ENCODE measurements at regions not wholly inside any gene's neighbourhood (a gene's known extent, or its start where the extent isn't known, plus 50 kb on each side); places are given as distances from the start of the nearest gene placed in this dataset.

DNA sequence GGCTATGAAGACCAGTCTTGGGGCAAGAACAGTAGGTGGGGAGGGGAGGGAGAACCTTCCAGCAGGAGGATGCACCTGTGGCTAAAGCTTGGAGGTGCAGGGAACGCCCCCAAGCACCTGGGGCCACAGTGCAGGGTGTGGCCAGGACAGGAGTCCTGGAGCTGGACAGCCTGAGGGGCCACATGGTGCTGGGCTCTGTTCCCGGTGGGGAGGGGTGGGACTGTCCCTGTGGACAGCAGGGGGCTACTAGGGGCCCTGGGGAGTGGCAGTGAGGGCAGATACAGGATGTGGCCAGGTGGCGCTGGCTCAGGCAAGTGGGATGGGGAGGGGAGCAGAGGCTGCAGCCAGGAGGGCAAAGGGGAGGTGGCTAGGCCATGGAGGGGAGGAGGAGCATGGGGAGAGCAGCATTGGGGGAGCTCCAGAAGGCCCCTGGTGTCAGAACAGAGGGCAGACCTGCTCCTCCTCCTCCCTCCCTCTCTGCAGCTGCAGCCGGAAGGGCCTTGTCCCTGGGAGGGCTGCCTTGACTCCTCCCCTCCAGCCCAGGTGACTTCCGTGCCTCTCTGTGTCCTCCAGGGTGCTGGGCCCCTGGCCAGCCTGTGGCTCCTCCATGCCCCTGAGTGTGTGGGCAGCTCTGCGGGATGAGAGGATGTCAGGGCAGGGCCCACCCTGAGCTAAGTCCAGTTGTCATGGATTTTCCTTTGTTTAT, 68.4 kb upstream of the DLK1 start:
- no peak for TF ChIP-seq POLR2A (IDR thresholded peaks at IDR 0.05)
- TF ChIP-seq, protein P1, sequence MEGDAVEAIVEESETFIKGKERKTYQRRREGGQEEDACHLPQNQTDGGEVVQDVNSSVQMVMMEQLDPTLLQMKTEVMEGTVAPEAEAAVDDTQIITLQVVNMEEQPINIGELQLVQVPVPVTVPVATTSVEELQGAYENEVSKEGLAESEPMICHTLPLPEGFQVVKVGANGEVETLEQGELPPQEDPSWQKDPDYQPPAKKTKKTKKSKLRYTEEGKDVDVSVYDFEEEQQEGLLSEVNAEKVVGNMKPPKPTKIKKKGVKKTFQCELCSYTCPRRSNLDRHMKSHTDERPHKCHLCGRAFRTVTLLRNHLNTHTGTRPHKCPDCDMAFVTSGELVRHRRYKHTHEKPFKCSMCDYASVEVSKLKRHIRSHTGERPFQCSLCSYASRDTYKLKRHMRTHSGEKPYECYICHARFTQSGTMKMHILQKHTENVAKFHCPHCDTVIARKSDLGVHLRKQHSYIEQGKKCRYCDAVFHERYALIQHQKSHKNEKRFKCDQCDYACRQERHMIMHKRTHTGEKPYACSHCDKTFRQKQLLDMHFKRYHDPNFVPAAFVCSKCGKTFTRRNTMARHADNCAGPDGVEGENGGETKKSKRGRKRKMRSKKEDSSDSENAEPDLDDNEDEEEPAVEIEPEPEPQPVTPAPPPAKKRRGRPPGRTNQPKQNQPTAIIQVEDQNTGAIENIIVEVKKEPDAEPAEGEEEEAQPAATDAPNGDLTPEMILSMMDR (IDR thresholded peaks at IDR 0.05): no peak
- H3K36me3 ChIP-seq: no peaks in the 10 kb centered on the region
- intact Hi-C loops (cut with DNase I; ENCODE audit: low total_unique reads): loop anchor here (10.0 kb wide), 1 partner anchor 214 kb away; no protein-coding TSS in a partner anchor
- H3K27ac ChIP-seq: no peak overlapping the region
- DNase-seq: no peak
- H3K4me1 ChIP-seq: no peaks in the 10 kb centered on the region
- no peaks in the 10 kb centered on the region for H3K9me3 ChIP-seq
- no peak overlapping the region for H3K4me3 ChIP-seq
- peaks cover 0 to 8% of the 10 kb centered on the region in 2 donors for H3K27me3 ChIP-seq

DNA sequence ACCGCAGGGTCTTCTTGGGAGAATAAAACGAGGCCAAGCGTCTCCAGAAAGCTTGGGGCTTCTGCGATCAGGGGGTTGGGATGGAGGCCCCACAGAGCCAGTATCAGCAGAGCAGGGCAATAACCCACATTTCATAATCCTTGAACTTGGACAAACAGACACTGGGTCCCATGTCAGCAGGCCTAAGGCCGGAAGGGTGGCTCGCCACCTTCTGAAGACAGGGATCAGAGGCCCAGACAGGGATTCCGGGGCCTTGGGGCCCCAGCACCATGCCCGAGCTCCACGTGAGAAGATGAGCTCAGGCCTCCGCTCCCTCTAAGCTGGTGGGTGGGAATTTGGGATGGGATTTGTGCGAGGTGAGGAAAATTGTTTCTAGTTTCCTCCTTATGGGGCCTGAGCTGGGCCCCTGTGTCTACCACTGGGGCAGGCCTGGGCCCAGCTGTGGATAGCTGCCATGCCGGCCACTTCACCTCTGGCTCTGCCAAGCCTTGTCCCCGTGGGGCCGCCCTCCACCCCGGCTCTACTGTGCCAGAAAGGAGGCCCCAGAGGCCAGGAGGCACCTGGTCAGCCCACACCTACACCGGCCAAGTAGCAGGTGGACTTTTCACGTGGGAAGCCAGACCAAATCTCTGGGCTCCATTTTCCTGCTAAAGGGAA, 67.2 kb upstream of the DLK1 start:
- no peak for DNase-seq
- intact Hi-C loops (cut with DNase I; ENCODE audit: low total_unique reads): loop anchor here (10.0 kb wide), 1 partner anchor 215 kb away; no protein-coding TSS in a partner anchor
- Histone ChIP-seq H3K4me3 (no peak overlapping the region), H3K27ac (no peak overlapping the region), H3K27me3 (peaks cover 0 to 5% of the 10 kb centered on the region in 2 donors), H3K9me3 (no peaks in the 10 kb centered on the region), H3K36me3 (no peaks in the 10 kb centered on the region), H3K4me1 (no peaks in the 10 kb centered on the region)
- no peak for TF ChIP-seq POLR2A (IDR thresholded peaks at IDR 0.05)
- TF ChIP-seq, protein P1 (IDR thresholded peaks at IDR 0.05): no peak

DNA sequence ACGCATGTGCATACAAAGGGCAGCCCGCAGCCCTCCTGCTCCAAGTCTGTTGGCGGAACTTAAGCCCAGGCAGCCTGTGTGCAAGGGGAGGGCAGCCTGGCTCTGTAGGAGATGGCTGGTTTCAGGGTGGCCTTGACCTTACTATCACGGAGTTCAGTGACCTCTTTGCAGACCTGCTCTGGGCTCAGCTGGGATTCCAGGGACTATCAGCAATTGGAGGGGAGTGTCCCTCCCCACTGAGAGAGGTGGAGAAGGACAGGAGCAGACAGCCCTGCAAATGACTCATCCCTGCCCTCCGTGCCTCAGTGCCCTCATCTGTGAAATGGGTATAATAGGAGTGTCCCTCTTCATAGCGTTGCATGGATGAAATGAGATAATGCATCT, 66.2 kb upstream of the DLK1 start:
- Histone ChIP-seq H3K9me3 (no peaks in the 10 kb centered on the region), H3K36me3 (no peaks in the 10 kb centered on the region), H3K4me1 (no peaks in the 10 kb centered on the region), H3K4me3 (no peak overlapping the region), H3K27me3 (no peaks in the 10 kb centered on the region), H3K27ac (no peak overlapping the region)
- intact Hi-C loops (cut with DNase I; ENCODE audit: low total_unique reads): no loop called here
- DNase-seq: no peak
- TF ChIP-seq, protein P1 (IDR thresholded peaks at IDR 0.05): no peak
- TF ChIP-seq POLR2A (IDR thresholded peaks at IDR 0.05): no peak

DNA sequence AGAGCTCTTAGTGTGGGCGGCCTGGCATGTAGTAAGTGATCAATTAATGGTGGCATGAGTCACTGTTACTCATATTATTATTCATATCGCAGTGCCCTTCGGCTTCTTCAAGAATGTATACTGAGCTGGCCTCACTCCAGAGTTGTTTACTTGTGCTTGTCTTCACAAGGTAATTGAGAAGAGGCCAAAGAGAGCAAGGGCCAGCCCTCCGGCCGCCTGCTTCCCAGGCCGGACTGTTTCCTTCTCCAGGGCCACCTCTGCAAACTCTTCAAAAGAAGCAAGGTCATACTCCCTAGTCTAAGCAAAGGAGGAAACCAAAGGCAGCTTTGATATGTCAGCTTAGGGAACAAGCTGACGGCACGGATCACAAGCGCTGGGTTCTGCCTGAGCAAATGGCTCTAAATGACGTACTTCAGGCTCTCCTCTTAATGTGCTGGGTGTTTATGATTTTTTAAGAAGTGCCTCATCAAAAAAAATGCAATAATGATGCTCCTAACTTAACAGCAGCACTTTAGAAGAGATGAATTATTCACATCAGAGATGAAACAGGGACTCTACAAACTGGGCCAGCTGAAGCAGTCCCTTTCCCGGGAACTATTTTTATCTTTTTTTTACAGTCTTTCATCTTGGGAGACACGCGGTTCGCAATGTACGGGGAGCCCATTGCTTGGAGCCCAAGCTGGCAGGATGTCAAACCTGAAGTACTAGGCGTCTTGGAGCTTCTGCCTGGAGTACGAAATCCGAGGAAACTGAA, 65.6 kb upstream of the DLK1 start:
- no peaks in the 10 kb centered on the region for H3K36me3 ChIP-seq
- H3K27ac ChIP-seq: no peak overlapping the region
- H3K4me3 ChIP-seq: no peak overlapping the region
- H3K27me3 ChIP-seq: no peaks in the 10 kb centered on the region
- intact Hi-C loops (cut with DNase I; ENCODE audit: low total_unique reads): no loop called here
- DNase-seq: peak in 1 of 2 donors; percentile 52
- TF ChIP-seq POLR2A (IDR thresholded peaks at IDR 0.05): no peak
- TF ChIP-seq, protein P1 (IDR thresholded peaks at IDR 0.05): no peak
- H3K9me3 ChIP-seq: no peaks in the 10 kb centered on the region
- no peaks in the 10 kb centered on the region for H3K4me1 ChIP-seq
